CD4-positive, alpha-beta T cell treated with Interleukin-12 subunit alpha and Interleukin-12 subunit beta, for 1 hour (primary cell): ENCODE measurements at regions not wholly inside any gene's neighbourhood (a gene's known extent, or its start where the extent isn't known, plus 50 kb on each side); places are given as distances from the start of the nearest gene placed in this dataset.
"Not testable (repeated sequence)": the region's sequence is repeated elsewhere in the genome, so short reads cannot be mapped to it uniquely, and the experiment has no call there.

Experiments
- DNase-seq: peaks from one replicate; pipeline ENCODE4 v3.0.0-alpha.2; 2020

- DNase-seq, result peak; percentile 44
These were observed 166.3 kb downstream of the C9orf50 start for GRCh38 chr9:129454467-129455067.

- no peak for DNase-seq
These were observed 167.2 kb downstream of the C9orf50 start for GRCh38 chr9:129453734-129454133.

GRCh38 chr9:129451669-129452068 lies 169.2 kb downstream of the C9orf50 start:
- DNase-seq, result no peak

GRCh38 chr9:129451089-129451656 lies 169.7 kb downstream of the C9orf50 start:
- no peak for DNase-seq

GRCh38 chr9:129449066-129449465 lies 171.8 kb downstream of the C9orf50 start:
- no peak for DNase-seq

GRCh38 chr9:129446828-129447550 lies 173.9 kb downstream of the C9orf50 start:
- DNase-seq, result no peak

- no peak for DNase-seq
These were observed 175.1 kb downstream of the C9orf50 start for GRCh38 chr9:129445794-129446306.

GRCh38 chr9:129443515-129444164 lies 177.3 kb downstream of the C9orf50 start:
- not testable (repeated sequence) for DNase-seq

GRCh38 chr9:129442803-129443511 lies 177.9 kb downstream of the C9orf50 start:
- DNase-seq, result no peak

GRCh38 chr9:129441852-129442251 lies 179.0 kb downstream of the C9orf50 start:
- DNase-seq, result no peak

GRCh38 chr9:129440435-129441186 lies 180.3 kb downstream of the C9orf50 start:
- DNase-seq, result no peak

GRCh38 chr9:129439242-129439641 lies 181.7 kb downstream of the C9orf50 start:
- DNase-seq, result no peak

- no peak for DNase-seq
These were observed 183.1 kb downstream of the C9orf50 start for GRCh38 chr9:129437626-129438323.

- DNase-seq, result peak; percentile 43
These were observed 183.9 kb downstream of the C9orf50 start for GRCh38 chr9:129436751-129437625.

GRCh38 chr9:129435988-129436717 lies 184.7 kb downstream of the C9orf50 start:
- DNase-seq, result no peak

- no peak for DNase-seq
These were observed 185.6 kb downstream of the C9orf50 start for GRCh38 chr9:129435291-129435690.

GRCh38 chr9:129434187-129434586 lies 186.7 kb downstream of the C9orf50 start:
- DNase-seq, result no peak

GRCh38 chr9:129432297-129433154 lies 188.4 kb downstream of the C9orf50 start:
- DNase-seq, result no peak
